Endothelial cell of umbilical vein (primary cell): ENCODE measurements at regions not wholly inside any gene's neighbourhood (a gene's known extent, or its start where the extent isn't known, plus 50 kb on each side); places are given as distances from the start of the nearest gene placed in this dataset.

Source experiments
- JUN ChIP-seq: IDR thresholded peaks from 2 replicates; pipeline ENCODE4 v1.6.1; 2011; ENCODE audit warnings: borderline replicate concordance, low read depth; ENCODE audit not compliant: insufficient read length, insufficient read depth
- TF ChIP-seq, protein P1 (sequence below), 2 donors: IDR thresholded peaks; 1 replicate in 1 of 2; 2 replicates in 1 of 2; pipeline ENCODE4 v1.5.1; 2011; ENCODE audit warnings: low read length in 2 of 2, mild to moderate bottlenecking in 2 of 2, moderate library complexity in 2 of 2, control low read depth in 1 of 2, inconsistent platforms in 1 of 2, low read depth in 1 of 2; ENCODE audit not compliant: insufficient read depth in 1 of 2; ENCODE audit errors: extremely low read depth in 1 of 2

DNA sequence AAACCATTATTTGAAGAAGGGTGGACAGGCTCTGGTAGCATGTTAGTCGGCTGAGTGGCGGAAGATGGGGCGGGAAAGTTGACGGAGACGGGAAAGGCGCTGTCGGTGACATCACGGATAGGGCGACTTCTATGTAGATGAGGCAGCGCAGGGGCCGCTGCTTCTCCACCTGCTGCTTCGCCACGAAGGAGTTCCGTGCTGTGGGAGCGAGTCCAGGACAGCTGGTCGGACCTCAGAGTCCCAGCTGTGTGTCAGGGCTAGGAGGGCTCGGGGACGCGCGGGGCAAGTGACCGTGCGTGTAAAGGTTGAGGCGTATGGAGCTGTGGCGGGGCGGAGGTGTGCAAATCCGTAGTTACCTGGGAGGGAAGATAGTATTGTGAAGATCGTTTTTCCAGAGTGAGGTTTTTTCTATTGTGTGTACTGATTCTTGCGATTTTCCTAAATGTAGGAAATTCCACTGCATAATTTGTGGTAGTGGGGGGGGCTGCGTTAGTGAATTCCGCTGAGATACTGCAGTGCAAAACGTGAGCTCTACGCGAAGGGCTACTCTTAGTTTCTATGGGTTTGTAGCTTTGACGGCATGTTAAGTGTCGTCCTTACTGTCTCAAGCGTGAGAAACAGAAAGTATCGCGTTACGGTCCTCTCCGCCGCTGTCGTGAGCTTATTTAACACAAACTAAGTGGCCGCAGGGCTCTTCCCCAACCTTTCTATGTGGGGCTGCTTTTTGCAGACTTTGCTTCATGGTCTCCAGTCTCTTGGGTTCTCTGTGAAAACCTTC is 111.2 kb upstream of the NBPF11 start:
- TF ChIP-seq, protein P1, sequence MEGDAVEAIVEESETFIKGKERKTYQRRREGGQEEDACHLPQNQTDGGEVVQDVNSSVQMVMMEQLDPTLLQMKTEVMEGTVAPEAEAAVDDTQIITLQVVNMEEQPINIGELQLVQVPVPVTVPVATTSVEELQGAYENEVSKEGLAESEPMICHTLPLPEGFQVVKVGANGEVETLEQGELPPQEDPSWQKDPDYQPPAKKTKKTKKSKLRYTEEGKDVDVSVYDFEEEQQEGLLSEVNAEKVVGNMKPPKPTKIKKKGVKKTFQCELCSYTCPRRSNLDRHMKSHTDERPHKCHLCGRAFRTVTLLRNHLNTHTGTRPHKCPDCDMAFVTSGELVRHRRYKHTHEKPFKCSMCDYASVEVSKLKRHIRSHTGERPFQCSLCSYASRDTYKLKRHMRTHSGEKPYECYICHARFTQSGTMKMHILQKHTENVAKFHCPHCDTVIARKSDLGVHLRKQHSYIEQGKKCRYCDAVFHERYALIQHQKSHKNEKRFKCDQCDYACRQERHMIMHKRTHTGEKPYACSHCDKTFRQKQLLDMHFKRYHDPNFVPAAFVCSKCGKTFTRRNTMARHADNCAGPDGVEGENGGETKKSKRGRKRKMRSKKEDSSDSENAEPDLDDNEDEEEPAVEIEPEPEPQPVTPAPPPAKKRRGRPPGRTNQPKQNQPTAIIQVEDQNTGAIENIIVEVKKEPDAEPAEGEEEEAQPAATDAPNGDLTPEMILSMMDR (IDR thresholded peaks at IDR 0.05; ENCODE audit: extremely low read depth in 1 of 2, insufficient read depth in 1 of 2, low read depth in 1 of 2, low read length in 2 of 2) = no peak
- TF ChIP-seq JUN = no peak
